ENCODE measurements at regions not wholly inside any gene's neighbourhood (a gene's known extent, or its start where the extent isn't known, plus 50 kb on each side); places are given as distances from the start of the nearest gene placed in this dataset.
A peak's percentile ranks its signal among the peaks of the same experiment; 100 is the strongest.
"Not testable (repeated sequence)": the region's sequence is repeated elsewhere in the genome, so short reads cannot be mapped to it uniquely, and the experiment has no call there.

- DNase-seq, result no peak
- intact Hi-C loops (cut with DNase I), result no loop called here
- ATAC-seq (ENCODE audit: poor library complexity), result no peak
Observed at GRCh38 chrX:125175991-125176584, 143.6 kb upstream of the TEX13C start.

- no peak for DNase-seq
- intact Hi-C loops (cut with DNase I), result no loop called here
- no peak for ATAC-seq (ENCODE audit: poor library complexity)
Observed at GRCh38 chrX:125193921-125194320, 125.8 kb upstream of the TEX13C start.

DNA sequence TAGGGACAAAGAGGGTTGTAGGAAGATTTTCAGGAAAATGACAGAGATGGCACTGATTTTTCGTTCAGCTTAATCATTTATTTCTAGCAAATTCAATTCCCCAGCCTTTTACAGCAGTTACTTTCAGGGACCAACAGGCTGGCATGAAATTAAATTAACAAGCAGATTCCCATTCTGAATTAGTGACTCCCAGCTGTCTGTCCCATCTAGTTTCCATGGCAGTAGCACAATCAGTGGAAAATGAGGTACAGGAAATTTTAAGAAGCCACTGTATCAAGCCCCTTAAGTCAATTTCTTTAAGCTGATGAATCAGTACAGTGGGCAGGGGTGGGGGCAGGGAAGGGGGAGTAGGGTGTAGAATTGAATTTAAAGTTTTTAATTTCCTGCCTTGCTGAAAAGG is 121.1 kb upstream of the TEX13C start:
- DNase-seq (no peak), ATAC-seq (ENCODE audit: poor library complexity) (no peak)
- intact Hi-C loops (cut with DNase I), result no loop called here

- DNase-seq (no peak), ATAC-seq (ENCODE audit: poor library complexity) (no peak)
- intact Hi-C loops (cut with DNase I), result no loop called here
Observed at GRCh38 chrX:125202591-125203248, 117.0 kb upstream of the TEX13C start.

- DNase-seq (no peak), ATAC-seq (ENCODE audit: poor library complexity) (no peak)
- intact Hi-C loops (cut with DNase I), result no loop called here
Observed at GRCh38 chrX:125203365-125203736, 116.3 kb upstream of the TEX13C start.

DNA sequence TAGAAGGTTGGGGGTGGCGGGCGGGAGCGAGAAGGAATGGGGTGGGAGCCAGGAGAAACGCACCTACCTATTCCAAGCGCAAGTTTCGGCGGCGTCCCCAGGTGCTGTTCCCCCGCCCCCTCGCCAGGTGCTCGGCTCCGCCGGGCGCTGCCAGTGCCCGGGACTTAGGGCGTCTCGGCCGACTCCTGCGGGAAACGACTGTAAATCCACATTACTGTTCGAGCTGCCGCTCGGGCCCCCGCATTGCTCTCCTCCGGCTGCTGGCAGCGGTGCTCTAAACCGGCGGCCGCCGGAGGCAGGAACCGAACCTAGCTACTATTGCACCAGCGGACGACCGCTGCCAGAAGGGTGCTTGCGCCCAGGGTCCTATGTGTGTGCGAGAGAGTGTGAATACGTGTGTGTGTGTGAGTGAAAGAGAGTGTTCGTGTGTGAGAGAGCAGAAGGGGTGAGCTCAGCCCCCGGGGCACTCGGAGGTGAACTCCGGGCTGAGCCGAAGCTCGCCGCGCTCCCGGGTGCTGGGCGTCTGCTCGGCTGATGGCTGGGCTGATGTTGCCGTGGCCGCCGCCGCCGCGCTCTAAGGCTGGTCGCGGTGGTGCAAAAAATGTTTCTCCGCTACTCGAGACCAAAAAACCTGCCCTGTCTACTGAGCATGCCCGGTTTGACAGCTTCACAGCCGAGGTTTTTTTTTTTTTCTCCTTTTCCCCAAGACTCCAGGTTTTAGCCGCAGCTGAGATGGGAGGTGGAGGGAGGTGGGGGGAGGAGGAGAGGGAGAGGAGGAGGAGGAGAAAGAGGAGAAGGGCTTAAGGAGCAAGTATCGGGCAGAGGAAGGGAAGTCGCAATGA is 115.7 kb upstream of the TEX13C start:
- ATAC-seq (ENCODE audit: poor library complexity) (peak; percentile 79), DNase-seq (peak; percentile 44)
- intact Hi-C loops (cut with DNase I), result no loop called here

DNA sequence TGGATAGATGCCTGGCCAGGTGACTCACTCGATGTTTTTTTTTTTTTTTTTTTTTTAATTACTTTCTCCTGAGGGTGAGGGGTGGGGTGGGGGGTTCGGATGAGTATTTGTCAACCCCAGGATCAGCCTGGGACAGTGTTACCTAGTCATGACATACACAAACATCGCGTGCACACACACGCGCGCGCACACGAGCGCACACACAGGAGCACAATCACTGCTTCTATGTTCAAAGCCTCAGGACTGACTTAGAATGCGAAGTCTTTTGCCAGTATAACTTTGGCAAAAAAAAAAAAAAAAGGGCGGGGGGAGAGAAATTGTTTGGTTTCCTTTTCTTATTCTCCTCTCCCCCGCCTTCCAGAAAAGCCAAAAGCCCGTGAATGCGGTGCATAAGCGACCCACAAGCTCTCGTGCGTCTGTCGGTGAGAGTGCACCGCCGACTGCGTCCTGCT is 115.0 kb upstream of the TEX13C start:
- intact Hi-C loops (cut with DNase I), result no loop called here
- DNase-seq (no peak), ATAC-seq (ENCODE audit: poor library complexity) (no peak)

GRCh38 chrX:125205133-125205917 is 114.3 kb upstream of the TEX13C start:
- peak; percentile 71 for ATAC-seq (ENCODE audit: poor library complexity)
- intact Hi-C loops (cut with DNase I), result no loop called here
- peak; percentile 61 for DNase-seq

DNA sequence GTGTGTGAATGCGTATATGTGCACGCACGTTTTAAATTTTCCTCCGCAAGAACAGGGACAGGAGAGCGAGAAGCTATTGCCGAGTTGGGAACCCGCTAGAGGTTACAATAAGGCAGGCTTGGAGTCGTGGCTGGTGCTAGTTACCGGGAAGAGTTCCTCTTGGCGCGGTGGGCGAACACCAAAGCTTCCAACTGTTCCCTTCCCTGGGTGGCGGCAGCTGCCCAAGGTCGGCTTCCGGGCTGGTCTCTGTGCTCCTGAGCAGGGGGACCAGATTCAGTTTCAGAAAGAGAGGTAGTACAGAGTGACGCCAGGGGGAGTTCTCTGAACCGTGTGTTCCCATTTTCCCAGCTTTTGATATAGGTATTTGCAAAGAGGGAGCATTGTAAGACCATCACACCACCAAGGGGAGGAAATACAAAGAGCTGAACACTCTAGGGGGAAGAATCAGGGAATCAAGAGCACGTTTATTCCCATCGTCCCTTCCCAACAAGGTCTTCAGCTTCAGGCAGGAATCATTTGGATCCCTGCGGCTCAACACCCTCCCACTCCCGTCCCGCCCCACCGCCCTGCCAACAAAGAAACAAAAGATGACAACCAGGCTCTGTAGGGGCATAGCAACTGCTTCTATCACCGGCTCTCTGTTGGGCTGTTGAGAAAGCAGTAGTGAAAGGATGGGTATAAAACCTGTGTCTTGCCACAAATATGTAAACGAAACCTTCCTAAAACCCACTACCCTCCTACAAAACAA is 113.6 kb upstream of the TEX13C start:
- ATAC-seq (ENCODE audit: poor library complexity), result no peak
- DNase-seq, result no peak
- intact Hi-C loops (cut with DNase I), result no loop called here

GRCh38 chrX:125210146-125210545 is 109.5 kb upstream of the TEX13C start:
- no peak for DNase-seq
- ATAC-seq (ENCODE audit: poor library complexity), result no peak
- intact Hi-C loops (cut with DNase I), result no loop called here

GRCh38 chrX:125219852-125220251 is 99.8 kb upstream of the TEX13C start:
- no peak for DNase-seq
- no peak for ATAC-seq (ENCODE audit: poor library complexity)
- intact Hi-C loops (cut with DNase I), result no loop called here

DNA sequence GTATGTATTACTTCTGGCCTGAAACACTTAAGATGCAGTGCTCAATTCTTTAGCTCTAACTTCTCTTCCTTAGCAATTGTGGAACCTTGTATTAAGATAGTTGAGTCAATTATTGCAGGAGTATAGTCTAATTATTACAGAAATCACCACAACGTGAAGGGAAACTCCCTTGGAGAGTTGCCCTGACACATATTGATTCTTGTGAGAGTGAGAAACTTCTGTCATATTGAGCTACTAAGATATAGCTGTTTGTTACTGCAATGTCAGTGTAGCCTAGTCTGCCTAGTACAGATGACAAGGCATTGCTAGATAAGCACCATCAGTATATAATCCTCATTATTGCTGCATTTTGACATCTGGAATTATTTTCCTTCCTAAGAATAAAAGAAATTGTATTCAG is 82.7 kb upstream of the TEX13C start:
- DNase-seq, result no peak
- ATAC-seq (ENCODE audit: poor library complexity), result no peak
- intact Hi-C loops (cut with DNase I), result no loop called here

- ATAC-seq (ENCODE audit: poor library complexity), result no peak
Observed at GRCh38 chrX:125248931-125249330, 70.7 kb upstream of the TEX13C start.

GRCh38 chrX:125255759-125256158 is 63.9 kb upstream of the TEX13C start:
- intact Hi-C loops (cut with DNase I); ATAC-seq (ENCODE audit: poor library complexity); DNase-seq: not testable (repeated sequence)

More at GRCh38 chrX:125248931-125249330, 70.7 kb upstream of the TEX13C start:
- no peak for DNase-seq
- intact Hi-C loops (cut with DNase I), result no loop called here

DNA sequence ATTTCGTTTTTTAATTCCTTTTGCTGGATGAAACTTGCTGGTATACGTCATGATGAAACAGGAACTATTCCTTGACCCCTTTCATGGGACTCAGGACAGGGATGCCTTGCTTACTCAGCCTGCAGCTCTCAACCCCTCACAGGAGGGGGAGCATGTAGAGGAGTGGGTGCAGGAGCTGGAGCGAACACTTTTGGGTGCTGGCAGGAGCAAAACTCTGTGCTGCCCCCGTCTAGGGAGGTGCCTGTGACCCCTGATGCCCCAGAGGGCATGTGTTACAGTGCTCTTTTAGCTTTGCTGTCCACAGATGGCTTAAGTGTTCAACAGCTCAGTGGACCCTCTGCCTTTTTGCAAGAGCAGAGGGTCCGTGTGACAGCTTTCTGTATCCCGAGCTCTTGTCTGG is 56.8 kb upstream of the TEX13C start:
- intact Hi-C loops (cut with DNase I), result no loop called here
- ATAC-seq (ENCODE audit: poor library complexity) (no peak), DNase-seq (no peak)

DNA sequence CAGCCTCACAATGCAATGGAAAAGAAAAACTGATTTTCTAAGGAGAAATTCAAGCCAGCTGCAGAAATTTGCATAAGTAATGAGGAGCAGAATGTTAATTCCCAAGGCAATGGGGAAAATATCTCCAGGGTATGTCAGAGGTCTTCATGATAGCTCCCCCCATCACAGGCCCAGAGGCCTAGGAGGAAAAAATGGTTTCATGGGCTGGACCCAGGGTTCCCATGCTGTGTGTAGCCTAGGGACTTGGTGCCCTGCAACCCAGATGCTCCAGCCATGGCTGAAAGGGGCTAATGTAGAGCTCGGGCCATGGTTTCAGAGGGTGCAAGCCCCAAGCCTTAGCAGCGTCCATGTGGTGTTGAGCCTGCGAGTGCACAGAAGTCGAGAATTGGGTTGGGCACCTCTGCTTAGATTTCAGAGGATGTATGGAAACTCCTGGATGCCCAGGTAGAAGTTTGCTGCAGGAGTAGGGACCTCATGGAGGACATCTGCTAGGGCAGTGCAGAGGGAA is 53.5 kb upstream of the TEX13C start:
- no peak for DNase-seq
- intact Hi-C loops (cut with DNase I), result no loop called here
- no peak for ATAC-seq (ENCODE audit: poor library complexity)

Data from Right ventricle myocardium superior (tissue), 1 donor.